Common myeloid progenitor, CD34-positive (primary cell): ENCODE measurements at regions not wholly inside any gene's neighbourhood (a gene's known extent, or its start where the extent isn't known, plus 50 kb on each side); places are given as distances from the start of the nearest gene placed in this dataset.

Experiments used
- CTCF ChIA-PET: fragments of 350-600 bp; sonication (Branson Sonifier 250); formaldehyde crosslinking; loops from one replicate; lab custom pipeline; 2021; ENCODE audit warnings: antibody characterized with exemption; lab: Charles Lee
- POLR2A ChIA-PET: fragments of 350-600 bp; sonication (Branson Sonifier 250); formaldehyde crosslinking; loops from one replicate; lab custom pipeline; 2021; ENCODE audit warnings: antibody characterized with exemption; lab: Charles Lee
- DNase-seq, 3 donors: peaks; one replicate each; pipeline versions ENCODE4 v3.0.0 to v3.0.0-alpha.2; 2013
- H3K27ac ChIP-seq, 2 experiments: 1 replicate in 1 of 2; 2 replicates in 1 of 2; pipeline ENCODE4 v1.7.0; 2013; ENCODE audit warnings: inconsistent platforms in 2 of 2, low read length in 2 of 2, mild to moderate bottlenecking in 2 of 2, low read depth in 1 of 2, moderate library complexity in 1 of 2; ENCODE audit not compliant: severe bottlenecking in 2 of 2, insufficient read depth in 1 of 2, poor library complexity in 1 of 2
- H3K27me3 ChIP-seq, 5 experiments: replicated peaks in 2 of 5; 1 replicate in 3 of 5; 2 replicates in 2 of 5; pipeline versions ENCODE4 v1.6.1 to v1.7.0; 2013; ENCODE audit warnings: low read length in 4 of 5, mild to moderate bottlenecking in 2 of 5, moderate library complexity in 2 of 5, inconsistent platforms in 1 of 5; ENCODE audit not compliant: insufficient read depth in 5 of 5, control insufficient read depth in 4 of 5
- H3K36me3 ChIP-seq, 4 experiments: 1 replicate in 2 of 4; 2 replicates in 2 of 4; pipeline versions ENCODE4 v1.6.1 to v1.7.0; 2013; ENCODE audit warnings: low read length in 3 of 4, control low read depth in 1 of 4, mild to moderate bottlenecking in 1 of 4; ENCODE audit not compliant: control insufficient read depth in 4 of 4, insufficient read depth in 4 of 4
- H3K4me1 ChIP-seq, 4 experiments: 1 replicate in 3 of 4; 2 replicates in 1 of 4; pipeline versions ENCODE4 v1.6.1 to v1.7.1; 2013; ENCODE audit warnings: low read length in 3 of 4, mild to moderate bottlenecking in 3 of 4, control low read depth in 1 of 4, inconsistent platforms in 1 of 4, moderate library complexity in 1 of 4; ENCODE audit not compliant: control insufficient read depth in 4 of 4, insufficient read depth in 4 of 4; ENCODE audit errors: control extremely low read depth in 1 of 4
- H3K4me3 ChIP-seq, 7 experiments: 1 replicate in 4 of 7; 2 replicates in 3 of 7; pipeline versions ENCODE4 v1.5.1 to v1.7.0; 2013; ENCODE audit warnings: mild to moderate bottlenecking in 7 of 7, low read length in 6 of 7, moderate library complexity in 6 of 7, inconsistent platforms in 2 of 7, low read depth in 2 of 7, control low read depth in 1 of 7; ENCODE audit not compliant: insufficient read depth in 4 of 7, control insufficient read depth in 1 of 7; ENCODE audit errors: extremely low read depth in 1 of 7
- H3K9me3 ChIP-seq, 5 experiments: 1 replicate in 4 of 5; 2 replicates in 1 of 5; pipeline versions ENCODE4 v1.6.1 to v1.7.1; 2013; ENCODE audit warnings: low read length in 4 of 5, mild to moderate bottlenecking in 2 of 5, inconsistent platforms in 1 of 5, low read depth in 1 of 5, moderate library complexity in 1 of 5; ENCODE audit not compliant: control insufficient read depth in 4 of 5, insufficient read depth in 2 of 5; ENCODE audit errors: control extremely low read depth in 1 of 5
- WGBS: methylation state at CpG from one replicate; pipeline ENCODE4 v1.1.5; 2013; ENCODE audit not compliant: insufficient coverage; 5-methylcytosine and 5-hydroxymethylcytosine counted together

- WGBS: 100% methylated on average over 4 of the region's 5 CpGs
- POLR2A ChIA-PET: no interaction called here
- Histone ChIP-seq H3K27ac (no peak overlapping the region), H3K36me3 (no peaks in the 10 kb centered on the region), H3K27me3 (no peaks in the 10 kb centered on the region), H3K9me3 (no peaks in the 10 kb centered on the region), H3K4me1 (peaks cover 0 to 6% (median 0%) of the 10 kb centered on the region in 4 experiments), H3K4me3 (no peak overlapping the region)
- DNase-seq: no peak
- CTCF ChIA-PET: no interaction called here
These were observed 126.0 kb upstream of the MGMT start for GRCh38 chr10:129341087-129341486.

- peaks cover 0 to under 1% (median 0%) of the 10 kb centered on the region in 4 experiments for H3K4me1 ChIP-seq
- no peak overlapping the region for H3K4me3 ChIP-seq
- peaks cover 0 to 6% (median 0%) of the 10 kb centered on the region in 5 experiments for H3K9me3 ChIP-seq
- DNase-seq: no peak
- WGBS: 88% methylated on average over 2 of the region's 2 CpGs
- H3K36me3 ChIP-seq: no peaks in the 10 kb centered on the region
- ChIA-PET CTCF (no interaction called here), POLR2A (no interaction called here)
- peaks cover 0 to 2% (median 0%) of the 10 kb centered on the region in 5 experiments for H3K27me3 ChIP-seq
- H3K27ac ChIP-seq: no peak overlapping the region
These were observed 124.7 kb upstream of the MGMT start for GRCh38 chr10:129342385-129342784.

- peaks cover 0 to 2% (median 0%) of the 10 kb centered on the region in 5 experiments for H3K27me3 ChIP-seq
- 95% methylated on average over 6 of the region's 9 CpGs for WGBS
- ChIA-PET POLR2A (no interaction called here), CTCF (no interaction called here)
- H3K36me3 ChIP-seq: no peaks in the 10 kb centered on the region
- no peak overlapping the region for H3K27ac ChIP-seq
- no peak for DNase-seq
- no peaks in the 10 kb centered on the region for H3K4me1 ChIP-seq
- H3K9me3 ChIP-seq: peaks cover 0 to 6% (median 0%) of the 10 kb centered on the region in 5 experiments
- H3K4me3 ChIP-seq: no peak overlapping the region
These were observed 123.9 kb upstream of the MGMT start for GRCh38 chr10:129343141-129343540.

- CTCF ChIA-PET: no interaction called here
- Histone ChIP-seq H3K4me3 (no peak overlapping the region), H3K4me1 (no peaks in the 10 kb centered on the region), H3K27me3 (peaks cover 0 to 2% (median 0%) of the 10 kb centered on the region in 5 experiments), H3K27ac (no peak overlapping the region), H3K9me3 (peaks cover 0 to 6% (median 0%) of the 10 kb centered on the region in 5 experiments), H3K36me3 (no peaks in the 10 kb centered on the region)
- POLR2A ChIA-PET: no interaction called here
- no peak for DNase-seq
- 100% methylated on average over 2 of the region's 15 CpGs for WGBS
These were observed 122.9 kb upstream of the MGMT start for GRCh38 chr10:129344103-129344502.

- whole genome bisulfite sequencing: 93% methylated on average over 9 of the region's 12 CpGs
- no peak for DNase-seq
- H3K9me3 ChIP-seq: peaks cover 0 to 6% (median 0%) of the 10 kb centered on the region in 5 experiments
- POLR2A ChIA-PET: no interaction called here
- H3K36me3 ChIP-seq: no peaks in the 10 kb centered on the region
- CTCF ChIA-PET: no interaction called here
- H3K4me3 ChIP-seq: no peak overlapping the region
- H3K27me3 ChIP-seq: peaks cover 0 to 2% (median 0%) of the 10 kb centered on the region in 5 experiments
- no peak overlapping the region for H3K27ac ChIP-seq
- H3K4me1 ChIP-seq: no peaks in the 10 kb centered on the region
These were observed 122.2 kb upstream of the MGMT start for GRCh38 chr10:129344731-129345355.

- no peak overlapping the region for H3K4me3 ChIP-seq
- no peak overlapping the region for H3K27ac ChIP-seq
- peaks cover 0 to 2% (median 0%) of the 10 kb centered on the region in 5 experiments for H3K27me3 ChIP-seq
- no peaks in the 10 kb centered on the region for H3K36me3 ChIP-seq
- peaks cover 0 to 6% (median 0%) of the 10 kb centered on the region in 5 experiments for H3K9me3 ChIP-seq
- no peaks in the 10 kb centered on the region for H3K4me1 ChIP-seq
- WGBS: 90% methylated on average over 2 of the region's 2 CpGs
- ChIA-PET POLR2A (no interaction called here), CTCF (no interaction called here)
- DNase-seq: no peak
These were observed 121.3 kb upstream of the MGMT start for GRCh38 chr10:129345763-129346162.

GRCh38 chr10:129350690-129351089 lies 116.4 kb upstream of the MGMT start:
- Histone ChIP-seq H3K4me3 (no peak overlapping the region), H3K9me3 (peaks cover 0 to 7% (median 1%) of the 10 kb centered on the region in 5 experiments), H3K27me3 (peaks cover 0 to 2% (median 0%) of the 10 kb centered on the region in 5 experiments), H3K36me3 (no peaks in the 10 kb centered on the region), H3K4me1 (no peaks in the 10 kb centered on the region), H3K27ac (no peak overlapping the region)
- WGBS: 88% methylated on average over 10 of the region's 11 CpGs
- CTCF ChIA-PET: no interaction called here
- DNase-seq: no peak
- POLR2A ChIA-PET: no interaction called here
